Loucy (cell line): ENCODE measurements at regions not wholly inside any gene's neighbourhood (a gene's known extent, or its start where the extent isn't known, plus 50 kb on each side); places are given as distances from the start of the nearest gene placed in this dataset.

Source experiments
- CTCF ChIP-seq: fragments of 200-600 bp; sonication (generic); conservative IDR thresholded peaks from 2 replicates; pipeline ENCODE4 v1.5.1; 2014; ENCODE audit warnings: mild to moderate bottlenecking, antibody characterized with exemption, low read length
- EZH2phosphoT487 ChIP-seq: fragments of 200-600 bp; IDR thresholded peaks from 2 replicates; pipeline ENCODE4 v1.6.1; 2018; ENCODE audit warnings: antibody characterized with exemption, mild to moderate bottlenecking, moderate library complexity, borderline replicate concordance

GRCh38 chr18:26714739-26715138 lies 150.8 kb downstream of the AQP4 start:
- TF ChIP-seq CTCF (no peak), EZH2phosphoT487 (no peak)
